NCI-H2107 treated with DMSO at 0.1 percent for 48 hours (cell line): ENCODE measurements at regions not wholly inside any gene's neighbourhood (a gene's known extent, or its start where the extent isn't known, plus 50 kb on each side); places are given as distances from the start of the nearest gene placed in this dataset.

ENCODE experiments used
- DNase-seq: peaks from one replicate; lab custom pipeline; 2025; ENCODE audit not compliant: unreplicated experiment; lab: John Stamatoyannopoulos, UW

DNA sequence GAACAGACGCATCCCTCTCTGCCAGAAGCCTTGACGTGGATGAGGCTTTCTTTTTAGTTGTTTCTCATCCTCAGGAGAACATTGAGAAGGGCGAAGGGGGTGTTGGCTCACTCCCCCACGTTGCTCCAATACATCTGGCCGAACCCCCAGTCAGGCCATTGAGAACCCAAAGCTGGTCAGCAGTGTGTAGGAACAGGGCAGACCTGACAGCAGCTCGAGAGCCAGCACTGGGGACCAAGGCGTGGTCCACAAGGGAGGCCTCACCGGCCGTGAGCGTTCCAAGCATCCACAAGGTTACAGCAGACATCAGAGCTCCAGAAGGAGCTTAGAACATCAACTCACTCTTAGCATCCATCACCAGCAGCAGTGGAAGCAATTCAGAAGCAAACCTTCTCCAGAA is 387.9 kb upstream of the ARID1B start:
- DNase-seq, result no peak

GRCh38 chr6:156387472-156387871 is 389.7 kb upstream of the ARID1B start:
- DNase-seq, result no peak

- DNase-seq, result no peak
These were observed 394.1 kb upstream of the ARID1B start for GRCh38 chr6:156383059-156383458.

GRCh38 chr6:156379392-156380289 is 397.5 kb upstream of the ARID1B start:
- no peak for DNase-seq

GRCh38 chr6:156378853-156379252 is 398.3 kb upstream of the ARID1B start:
- no peak for DNase-seq

GRCh38 chr6:156376091-156376490 is 401.1 kb upstream of the ARID1B start:
- DNase-seq, result no peak

GRCh38 chr6:156359912-156360311 is 417.3 kb upstream of the ARID1B start:
- DNase-seq, result no peak

GRCh38 chr6:156352861-156353260 is 424.3 kb upstream of the ARID1B start:
- DNase-seq, result no peak

- no peak for DNase-seq
These were observed 425.7 kb upstream of the ARID1B start for GRCh38 chr6:156351346-156351966.

DNA sequence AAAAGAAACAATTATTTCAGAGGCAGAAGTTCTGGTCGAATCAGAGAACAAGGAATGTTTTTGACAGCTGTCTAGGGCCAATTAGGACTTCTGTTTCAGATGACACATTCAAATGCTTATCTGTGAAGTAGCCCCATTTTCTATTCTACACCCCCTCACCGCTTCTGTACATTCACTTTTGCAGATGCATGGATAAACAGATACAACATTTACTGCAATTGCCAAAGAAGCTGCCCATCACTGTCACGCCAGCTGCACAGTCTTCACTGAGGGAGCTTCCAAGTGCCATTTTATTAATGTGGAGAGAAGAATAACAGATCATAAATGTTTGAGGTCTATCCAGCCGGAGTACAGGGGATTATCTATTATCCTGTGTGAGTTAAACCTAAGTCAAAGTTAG is 426.8 kb upstream of the ARID1B start:
- DNase-seq, result no peak

DNA sequence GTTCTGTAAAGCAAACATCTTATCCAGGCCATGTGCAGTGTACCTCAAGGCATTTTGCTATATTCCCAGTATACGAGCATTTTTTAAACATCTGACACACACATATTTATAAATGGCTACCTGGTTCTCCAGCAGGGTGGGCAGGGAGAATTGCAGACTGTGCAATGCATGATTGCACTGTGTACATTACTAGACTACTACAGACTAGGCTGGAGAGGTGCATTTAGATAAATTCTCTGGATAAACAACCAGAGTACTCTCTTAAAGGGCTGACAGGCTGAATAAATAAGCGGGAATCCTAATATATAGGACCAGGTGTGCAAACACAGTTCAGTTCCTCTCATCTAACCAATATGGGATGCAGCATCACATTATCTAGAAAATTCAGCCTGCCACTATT is 428.3 kb upstream of the ARID1B start:
- peak; percentile 81 for DNase-seq

DNA sequence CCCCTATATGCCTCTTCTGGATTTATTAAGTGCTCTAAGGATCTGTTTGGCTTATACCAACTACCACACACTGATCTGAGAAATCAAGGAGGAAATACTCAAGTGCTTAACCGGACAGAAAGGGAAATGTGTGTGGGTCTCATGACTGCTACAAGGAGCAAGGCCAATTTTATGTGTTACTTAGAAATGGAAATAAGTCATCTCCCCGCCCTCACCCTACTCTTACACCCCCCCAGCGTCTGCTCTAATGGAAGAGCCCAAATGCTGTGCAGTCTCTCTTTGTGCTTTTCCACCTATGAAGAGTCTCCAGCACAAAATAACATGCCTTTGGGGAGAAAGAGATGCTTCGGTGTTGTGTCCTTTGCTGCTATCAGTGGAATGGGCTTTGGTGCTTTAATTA is 428.8 kb upstream of the ARID1B start:
- DNase-seq, result no peak

GRCh38 chr6:156347656-156348055 is 429.5 kb upstream of the ARID1B start:
- DNase-seq, result no peak

DNA sequence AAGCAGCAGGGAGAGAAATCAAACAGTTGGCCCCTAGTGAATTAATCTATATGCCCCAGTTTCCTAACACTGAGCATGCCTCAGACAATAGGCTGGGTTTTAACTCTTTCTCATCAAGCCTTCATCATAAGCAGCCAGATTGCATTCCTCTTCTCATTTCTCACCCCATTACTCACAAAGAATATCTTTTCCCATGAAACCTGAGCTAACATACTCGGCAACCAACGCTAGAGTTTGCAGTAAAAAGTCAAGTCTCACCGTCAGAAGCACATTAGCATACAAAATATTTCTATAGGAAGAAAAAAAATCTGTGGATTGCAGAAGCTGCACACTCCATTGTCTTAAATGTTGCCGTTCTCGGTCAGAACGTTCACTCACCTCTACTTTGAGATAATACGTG is 429.9 kb upstream of the ARID1B start:
- DNase-seq, result peak; percentile 50

- no peak for DNase-seq
These were observed 431.5 kb upstream of the ARID1B start for GRCh38 chr6:156345700-156346099.

GRCh38 chr6:156344491-156344890 is 432.7 kb upstream of the ARID1B start:
- no peak for DNase-seq

GRCh38 chr6:156337801-156338200 is 439.4 kb upstream of the ARID1B start:
- DNase-seq, result no peak

DNA sequence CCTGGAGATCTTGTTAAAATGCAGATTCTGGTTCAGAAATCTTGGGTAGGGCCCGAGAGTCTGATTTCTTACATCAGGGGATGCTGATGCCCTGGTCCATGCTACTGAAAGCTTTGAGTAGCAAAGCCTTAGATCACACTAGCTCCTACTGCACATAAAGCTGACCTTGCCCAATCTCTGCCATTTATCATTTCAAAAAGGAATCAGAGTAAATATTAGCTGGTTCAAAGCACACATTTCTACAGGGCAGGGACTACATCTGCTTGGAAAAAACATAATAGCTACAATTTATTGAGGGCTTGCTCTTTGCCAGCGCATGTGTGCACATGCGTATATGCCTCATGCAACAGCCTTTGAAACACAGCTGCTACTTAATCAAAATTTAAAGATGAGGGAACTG is 440.4 kb upstream of the ARID1B start:
- no peak for DNase-seq

DNA sequence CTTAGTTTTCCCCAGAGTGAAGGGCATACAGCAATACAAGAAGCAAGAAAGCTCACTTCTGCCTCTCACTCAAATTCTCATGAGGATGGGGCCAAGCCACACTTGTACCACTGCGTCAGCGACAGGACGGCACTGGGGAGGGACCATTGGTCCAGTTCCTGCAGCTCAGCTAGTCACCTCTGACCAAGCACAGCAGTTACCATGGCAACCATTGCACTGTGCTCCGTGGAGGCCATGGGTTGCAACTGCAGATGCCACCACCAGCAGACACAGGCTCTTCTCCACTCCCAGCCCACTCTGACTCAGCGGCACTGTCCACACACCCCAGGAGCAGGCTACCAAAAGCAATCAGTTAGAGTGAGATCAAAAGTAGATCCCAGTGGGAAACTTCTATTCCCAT is 441.1 kb upstream of the ARID1B start:
- DNase-seq, result no peak

GRCh38 chr6:156334966-156335365 is 442.2 kb upstream of the ARID1B start:
- no peak for DNase-seq

DNA sequence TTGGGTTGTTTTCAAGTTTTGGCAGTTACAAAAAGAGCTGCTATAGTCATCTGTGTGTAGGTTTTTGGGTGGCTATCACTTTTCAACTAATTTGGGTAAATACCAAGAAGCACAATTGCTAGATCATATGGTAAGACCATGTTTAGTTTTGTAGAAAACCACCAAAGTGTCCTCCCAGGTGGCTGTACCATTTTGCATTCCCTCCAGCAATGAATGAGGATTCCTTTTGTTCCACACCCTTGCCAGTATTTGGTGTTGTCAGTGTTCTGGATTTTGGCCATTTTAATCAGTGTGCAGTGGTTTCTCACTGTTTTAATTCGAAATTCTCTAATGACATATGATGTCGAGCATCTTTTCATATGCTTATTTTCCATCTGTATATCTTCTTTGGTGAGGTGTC is 457.5 kb upstream of the ARID1B start:
- no peak for DNase-seq

GRCh38 chr6:156316583-156317125 is 460.5 kb upstream of the ARID1B start:
- no peak for DNase-seq
